ENCODE measurements at regions not wholly inside any gene's neighbourhood (a gene's known extent, or its start where the extent isn't known, plus 50 kb on each side); places are given as distances from the start of the nearest gene placed in this dataset.

GRCh38 chrX:69431420-69431819 lies 72.7 kb upstream of the NALF2 start:
- ATAC-seq (ENCODE audit: low FRiP score in 2 of 2) (no peak), DNase-seq (no peak)
- TF ChIP-seq EP300 (IDR thresholded peaks at IDR 0.05) (no peak), POLR2A (IDR thresholded peaks at IDR 0.05) (no peak), CTCF (IDR thresholded peaks at IDR 0.05) (no peak)
- Histone ChIP-seq H3K36me3 (no peaks in the 10 kb centered on the region), H3K4me3 (no peak overlapping the region), H3K27me3 (peaks cover 0 to 4% (median 0%) of the 10 kb centered on the region in 4 donors), H3K4me1 (no peaks in the 10 kb centered on the region), H3K27ac (no peak overlapping the region), H3K9me3 (no peaks in the 10 kb centered on the region)
- 63 to 81% methylated on average over 1 of the region's 1 CpG for WGBS, 2 donors

- H3K27ac ChIP-seq = no peak overlapping the region
- 54 to 72% methylated on average over 2 of the region's 2 CpGs for WGBS, 2 donors
These were observed 73.3 kb upstream of the NALF2 start for GRCh38 chrX:69430785-69431184.

GRCh38 chrX:69429339-69430015 lies 74.6 kb upstream of the NALF2 start:
- H3K4me3 ChIP-seq = no peak overlapping the region
- WGBS, 2 donors = 38 to 56% methylated on average over 6 of the region's 6 CpGs
- no peak overlapping the region for H3K27ac ChIP-seq
- no peaks in the 10 kb centered on the region for H3K9me3 ChIP-seq
- no peaks in the 10 kb centered on the region for H3K4me1 ChIP-seq
- DNase-seq (no peak), ATAC-seq (ENCODE audit: low FRiP score in 2 of 2) (peak in 1 of 2 donors; percentile 72)
- H3K36me3 ChIP-seq = no peaks in the 10 kb centered on the region
- peaks cover 0 to 4% (median 0%) of the 10 kb centered on the region in 4 donors for H3K27me3 ChIP-seq
- TF ChIP-seq EP300 (IDR thresholded peaks at IDR 0.05) (no peak), CTCF (IDR thresholded peaks at IDR 0.05) (no peak), POLR2A (IDR thresholded peaks at IDR 0.05) (no peak), POLR2AphosphoS5 (IDR thresholded peaks at IDR 0.05) (no peak)

More at GRCh38 chrX:69430785-69431184, 73.3 kb upstream of the NALF2 start:
- DNase-seq (no peak), ATAC-seq (ENCODE audit: low FRiP score in 2 of 2) (no peak)
- Histone ChIP-seq H3K27me3 (peaks cover 0 to 4% (median 0%) of the 10 kb centered on the region in 4 donors), H3K9me3 (no peaks in the 10 kb centered on the region), H3K4me1 (no peaks in the 10 kb centered on the region), H3K36me3 (no peaks in the 10 kb centered on the region), H3K4me3 (no peak overlapping the region)
- TF ChIP-seq POLR2A (IDR thresholded peaks at IDR 0.05) = no peak
- no peak for TF ChIP-seq EP300 (IDR thresholded peaks at IDR 0.05)
- no peak for TF ChIP-seq POLR2AphosphoS5 (IDR thresholded peaks at IDR 0.05)
- no peak for TF ChIP-seq CTCF (IDR thresholded peaks at IDR 0.05)

GRCh38 chrX:69428216-69428615 lies 75.9 kb upstream of the NALF2 start:
- Histone ChIP-seq H3K36me3 (no peaks in the 10 kb centered on the region), H3K4me1 (no peaks in the 10 kb centered on the region), H3K9me3 (no peaks in the 10 kb centered on the region), H3K4me3 (no peak overlapping the region), H3K27me3 (peaks cover 0 to 4% (median 0%) of the 10 kb centered on the region in 4 donors), H3K27ac (no peak overlapping the region)
- no peak for TF ChIP-seq EP300 (IDR thresholded peaks at IDR 0.05)
- TF ChIP-seq POLR2AphosphoS5 (IDR thresholded peaks at IDR 0.05) = no peak
- TF ChIP-seq CTCF (IDR thresholded peaks at IDR 0.05) = no peak
- TF ChIP-seq POLR2A (IDR thresholded peaks at IDR 0.05) = no peak
- DNase-seq (no peak), ATAC-seq (ENCODE audit: low FRiP score in 2 of 2) (no peak)
- WGBS, 2 donors = 69 to 72% methylated on average over 2 of the region's 2 CpGs

- peaks cover 0 to 4% (median 0%) of the 10 kb centered on the region in 4 donors for H3K27me3 ChIP-seq
- no peak for ATAC-seq (ENCODE audit: low FRiP score in 2 of 2)
- DNase-seq = no peak
- H3K9me3 ChIP-seq = no peaks in the 10 kb centered on the region
- no peak overlapping the region for H3K27ac ChIP-seq
- no peak for TF ChIP-seq CTCF (IDR thresholded peaks at IDR 0.05)
- TF ChIP-seq POLR2A (IDR thresholded peaks at IDR 0.05) = no peak
- TF ChIP-seq EP300 (IDR thresholded peaks at IDR 0.05) = no peak
- no peak for TF ChIP-seq POLR2AphosphoS5 (IDR thresholded peaks at IDR 0.05)
- 54 to 79% methylated on average over 2 of the region's 2 CpGs for WGBS, 2 donors
- H3K36me3 ChIP-seq = no peaks in the 10 kb centered on the region
- no peaks in the 10 kb centered on the region for H3K4me1 ChIP-seq
- no peak overlapping the region for H3K4me3 ChIP-seq
These were observed 79.2 kb upstream of the NALF2 start for GRCh38 chrX:69424910-69425309.

All from upper lobe of left lung (tissue), 6 donors.